Heart left ventricle (tissue), 16 donors: ENCODE measurements at regions not wholly inside any gene's neighbourhood (a gene's known extent, or its start where the extent isn't known, plus 50 kb on each side); places are given as distances from the start of the nearest gene placed in this dataset.

ENCODE experiments used
- ATAC-seq, 4 donors: fragments of 200-7000 bp; cut with Tn5 transposase; one replicate each; pipeline ENCODE4 v1.9.1; 2020 to 2022; ENCODE audit warnings: moderate library complexity in 4 of 4, mild to moderate bottlenecking in 3 of 4, moderate number of reproducible peaks in 1 of 4
- DNase-seq, 5 donors: peaks; one replicate each; pipeline ENCODE4 v3.0.0-alpha.2; 2020
- H3K27ac ChIP-seq, 12 donors: fragments of 200-600 bp; sonication (generic) in 4 of 12; one replicate each; pipeline versions ENCODE4 v1.5.0 to v1.8.0; 2016 to 2022; ENCODE audit warnings: mild to moderate bottlenecking in 2 of 12
- H3K27me3 ChIP-seq, 9 donors: fragments of 200-600 bp; sonication (generic) in 2 of 9; one replicate each; pipeline versions ENCODE4 v1.5.1 to v1.8.0; 2016 to 2022; ENCODE audit warnings: mild to moderate bottlenecking in 3 of 9
- H3K36me3 ChIP-seq, 9 donors: fragments of 200-600 bp; sonication (generic) in 2 of 9; one replicate each; pipeline versions ENCODE4 v1.5.0 to v1.8.0; 2018 to 2022; ENCODE audit warnings: mild to moderate bottlenecking in 2 of 9
- H3K4me1 ChIP-seq, 12 donors: fragments of 200-600 bp; sonication (generic) in 4 of 12; one replicate each; pipeline versions ENCODE4 v1.5.0 to v1.8.0; 2016 to 2022; ENCODE audit warnings: mild to moderate bottlenecking in 3 of 12
- H3K4me3 ChIP-seq, 12 donors: fragments of 200-600 bp; sonication (generic) in 4 of 12; one replicate each; pipeline versions ENCODE4 v1.5.0 to v1.8.0; 2017 to 2022; ENCODE audit warnings: mild to moderate bottlenecking in 9 of 12, moderate library complexity in 4 of 12
- H3K9me3 ChIP-seq, 12 donors: fragments of 200-600 bp; sonication (generic) in 4 of 12; one replicate each; pipeline versions ENCODE4 v1.5.0 to v1.8.0; 2016 to 2022; ENCODE audit warnings: mild to moderate bottlenecking in 1 of 12
- POLR2A ChIP-seq, 2 donors: fragments of 450-650 bp; IDR thresholded peaks; one replicate each; pipeline ENCODE4 v1.6.1; 2017; ENCODE audit warnings: antibody characterized with exemption in 2 of 2, mild to moderate bottlenecking in 2 of 2, moderate library complexity in 2 of 2
- WGBS, 4 donors: extraction: QIAGEN DNeasy Blood & Tissue Kit in 2 of 4; methylation state at CpG; one replicate each; pipeline versions ENCODE4 v1.1.5 to v1.1.7; 2013 to 2018; 5-methylcytosine and 5-hydroxymethylcytosine counted together
- intact Hi-C, 10 donors: fragments of 100-400 bp; cut with DNase I; formaldehyde crosslinking; loops; one replicate each; pipeline versions ENCODE4 v1.11.1 to v1.14.2; 2022
- TF ChIP-seq, protein P1 (sequence below), 12 donors: fragments of 200-600 bp; sonication (generic) in 4 of 12; IDR thresholded peaks; one replicate each; pipeline versions ENCODE4 v1.5.0 to v1.8.0; 2018 to 2022; ENCODE audit warnings: antibody characterized with exemption in 12 of 12, mild to moderate bottlenecking in 5 of 12
- donor health status: ischemic (EF 13 %, LVEDD 7.1; RV severe dilation, severe dysfunction).
- donor health status: healthy with polysubstance abuse.
- donor health status: DM: no; HTN: yes; CAD: no.
- donor health status: DM: no; HTN: no; CAD: no.
- donor health status: ischemic (EF 25% LVEDD 6.9; RV normal size, moderate dysfunction).
- donor health status: ischemic (EF 25% LVEDD 5.7; RV mildly dilated, moderate dysfunction).
- donor health status: healthy.
- donor health status: DM: yes; HTN: yes; CAD: no.
- donor health status: ischemic (EF 35%, LVEDD 5.7; RV mildly dilated, moderate dysfunction).
- donor health status: nonischemic (EF 11% LVEDD 7.7; RV severe dilation, severe dysfunction).
- donor health status: DM: yes; HTN: yes; CAD: no.
- donor health status: PGD.
- donor health status: ischemic (EF 29% LVEDD 5.4; RV normal size, mild dysfunction).
- donor health status: nonischemic (EF 23%, LVEDD 6.1; RV moderate dilation, normal function).

DNA sequence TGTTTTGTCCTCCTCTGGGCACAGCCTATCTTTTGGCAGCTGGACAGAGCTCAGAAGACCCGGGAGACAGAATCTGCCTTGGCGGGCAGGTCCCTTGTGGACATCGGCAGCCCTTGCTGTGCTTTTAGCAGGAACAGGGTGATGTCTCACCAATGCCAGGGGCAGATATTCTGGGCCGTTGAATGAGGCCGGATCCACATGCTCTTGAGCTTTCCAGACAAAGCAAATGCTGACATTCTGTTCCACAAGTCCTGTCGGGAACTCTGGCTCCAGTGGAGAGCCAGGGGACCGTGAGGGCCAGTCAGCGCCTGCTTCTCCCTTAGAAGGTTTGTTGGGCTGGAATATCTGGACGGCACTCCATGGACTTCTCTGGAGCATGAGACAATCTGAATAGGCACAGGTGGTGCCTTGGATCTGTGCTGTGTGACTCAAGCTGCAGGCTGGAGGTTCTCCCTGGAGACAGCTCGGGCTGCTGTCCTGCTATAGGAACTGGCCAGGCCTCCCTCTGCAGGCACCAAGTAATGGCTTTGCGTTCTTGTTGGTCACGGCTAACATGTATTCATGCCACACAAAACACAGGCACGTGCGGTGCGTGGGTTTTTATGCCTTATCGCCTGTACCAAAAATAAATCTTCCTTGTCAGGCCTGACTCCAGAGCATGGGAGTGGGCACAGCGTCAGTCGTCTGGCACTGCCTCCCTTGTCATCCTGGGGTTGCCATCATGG, 80.3 kb downstream of the GADD45G start:
- no peak for TF ChIP-seq POLR2A (IDR thresholded peaks at IDR 0.05)
- TF ChIP-seq, protein P1, sequence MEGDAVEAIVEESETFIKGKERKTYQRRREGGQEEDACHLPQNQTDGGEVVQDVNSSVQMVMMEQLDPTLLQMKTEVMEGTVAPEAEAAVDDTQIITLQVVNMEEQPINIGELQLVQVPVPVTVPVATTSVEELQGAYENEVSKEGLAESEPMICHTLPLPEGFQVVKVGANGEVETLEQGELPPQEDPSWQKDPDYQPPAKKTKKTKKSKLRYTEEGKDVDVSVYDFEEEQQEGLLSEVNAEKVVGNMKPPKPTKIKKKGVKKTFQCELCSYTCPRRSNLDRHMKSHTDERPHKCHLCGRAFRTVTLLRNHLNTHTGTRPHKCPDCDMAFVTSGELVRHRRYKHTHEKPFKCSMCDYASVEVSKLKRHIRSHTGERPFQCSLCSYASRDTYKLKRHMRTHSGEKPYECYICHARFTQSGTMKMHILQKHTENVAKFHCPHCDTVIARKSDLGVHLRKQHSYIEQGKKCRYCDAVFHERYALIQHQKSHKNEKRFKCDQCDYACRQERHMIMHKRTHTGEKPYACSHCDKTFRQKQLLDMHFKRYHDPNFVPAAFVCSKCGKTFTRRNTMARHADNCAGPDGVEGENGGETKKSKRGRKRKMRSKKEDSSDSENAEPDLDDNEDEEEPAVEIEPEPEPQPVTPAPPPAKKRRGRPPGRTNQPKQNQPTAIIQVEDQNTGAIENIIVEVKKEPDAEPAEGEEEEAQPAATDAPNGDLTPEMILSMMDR (IDR thresholded peaks at IDR 0.05), result no peak
- Histone ChIP-seq H3K27ac (peak overlapping the region; percentile 50 to 91 (median 80)), H3K4me3 (no peak overlapping the region), H3K9me3 (no peaks in the 10 kb centered on the region), H3K27me3 (no peaks in the 10 kb centered on the region), H3K4me1 (peaks cover 0 to 28% (median 18%) of the 10 kb centered on the region in 12 donors), H3K36me3 (no peaks in the 10 kb centered on the region)
- DNase-seq, result peak in 3 of 5 donors; percentile 31 to 82 (median 78)
- WGBS, 4 donors, result 40 to 47% (median 46%) methylated on average over 13 to 18 of the region's 18 CpGs
- intact Hi-C loops, result loop anchor here in 2 of 10 donors (5.0 to 10.0 kb wide), 2 partner anchors 187 to 190 kb away; no protein-coding TSS in a partner anchor
- ATAC-seq, result peak; percentile 82 to 91 (median 89)

DNA sequence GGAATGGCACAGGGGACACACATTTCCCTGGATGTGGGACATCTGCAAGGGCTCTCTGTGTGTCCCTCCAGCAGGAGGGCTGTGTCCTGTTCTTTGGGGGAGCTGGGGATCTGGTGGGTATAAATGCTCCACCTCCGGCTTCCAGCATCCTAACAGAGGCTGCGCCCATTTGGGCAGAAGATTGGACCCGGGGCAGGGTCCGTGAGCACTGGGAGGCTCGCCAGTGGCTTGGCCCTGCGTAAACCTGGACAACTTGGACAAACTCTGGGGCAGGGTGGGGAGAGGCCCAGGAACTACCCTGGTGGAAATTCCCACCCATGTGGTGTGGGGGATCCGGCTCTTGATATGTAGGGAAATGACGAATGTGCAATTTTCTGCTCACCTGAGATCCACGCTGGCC, 80.9 kb downstream of the GADD45G start:
- intact Hi-C loops, result loop anchor here in 1 of 10 donors (10.0 kb wide), 1 partner anchor 189 kb away; no protein-coding TSS in a partner anchor
- ATAC-seq, result peak in 1 of 4 donors; percentile 4
- no peak for TF ChIP-seq POLR2A (IDR thresholded peaks at IDR 0.05)
- TF ChIP-seq, protein P1 (IDR thresholded peaks at IDR 0.05), result no peak
- no peaks in the 10 kb centered on the region for H3K36me3 ChIP-seq
- H3K4me1 ChIP-seq, result peaks cover 0 to 28% (median 18%) of the 10 kb centered on the region in 12 donors
- WGBS, 4 donors, result 95 to 97% (median 96%) methylated on average over 9 of the region's 9 CpGs
- no peak for DNase-seq
- no peaks in the 10 kb centered on the region for H3K9me3 ChIP-seq
- H3K27ac ChIP-seq, result peak overlapping the region; percentile 50 to 91 (median 80)
- H3K27me3 ChIP-seq, result no peaks in the 10 kb centered on the region
- H3K4me3 ChIP-seq, result no peak overlapping the region

DNA sequence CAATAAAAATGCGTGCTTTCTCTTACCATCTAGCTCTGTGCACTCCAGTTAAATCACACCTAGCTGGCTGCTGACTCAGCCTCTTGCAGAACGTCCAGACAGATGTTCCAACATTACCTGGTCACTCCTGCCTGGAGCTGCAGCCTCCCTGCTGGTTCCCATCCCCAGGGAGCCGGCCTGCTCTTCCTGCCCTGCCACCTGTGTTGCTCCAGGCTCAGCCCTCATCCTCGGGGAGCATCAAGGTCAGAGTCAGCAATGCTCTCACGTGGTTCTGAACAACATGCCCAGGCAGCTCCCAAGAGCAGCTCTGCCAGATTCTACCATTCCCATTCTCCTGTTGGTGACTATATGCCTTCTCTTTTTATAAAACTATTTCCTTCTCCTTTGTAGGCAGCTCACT, 81.3 kb downstream of the GADD45G start:
- Histone ChIP-seq H3K9me3 (no peaks in the 10 kb centered on the region), H3K4me3 (no peak overlapping the region), H3K27me3 (no peaks in the 10 kb centered on the region), H3K4me1 (peaks cover 0 to 28% (median 18%) of the 10 kb centered on the region in 12 donors), H3K36me3 (no peaks in the 10 kb centered on the region), H3K27ac (peak overlapping the region in 6 of 12 donors; percentile 66 to 91 (median 84))
- WGBS, 4 donors, result 40 to 55% (median 53%) methylated on average over 5 of the region's 5 CpGs
- TF ChIP-seq POLR2A (IDR thresholded peaks at IDR 0.05), result no peak
- TF ChIP-seq, protein P1 (IDR thresholded peaks at IDR 0.05), result no peak
- peak in 1 of 4 donors; percentile 67 for ATAC-seq
- intact Hi-C loops, result loop anchor here in 1 of 10 donors (10.0 kb wide), 1 partner anchor 189 kb away; no protein-coding TSS in a partner anchor
- no peak for DNase-seq

DNA sequence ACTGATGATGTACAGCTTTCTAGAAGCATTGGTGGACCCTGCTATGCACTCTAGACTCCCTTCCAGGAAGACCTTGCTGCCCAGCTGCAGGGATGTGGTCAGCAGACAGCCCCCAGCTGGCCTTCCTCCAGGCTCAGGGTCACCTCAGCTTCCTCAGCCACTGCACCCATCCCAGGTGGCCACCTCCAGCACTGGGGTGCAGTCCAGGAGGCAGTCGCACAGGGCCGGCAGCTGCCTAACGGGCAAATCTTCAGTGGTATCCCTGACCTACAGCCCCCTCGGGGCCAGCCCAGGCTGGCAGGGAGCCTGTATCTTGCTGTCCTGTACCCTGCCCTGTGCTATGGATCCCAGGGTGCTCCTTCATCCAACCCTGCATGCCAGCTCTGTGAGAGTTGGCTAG, 81.8 kb downstream of the GADD45G start:
- Histone ChIP-seq H3K4me1 (peaks cover 0 to 28% (median 18%) of the 10 kb centered on the region in 12 donors), H3K27me3 (no peaks in the 10 kb centered on the region), H3K9me3 (no peaks in the 10 kb centered on the region), H3K27ac (no peak overlapping the region), H3K4me3 (no peak overlapping the region), H3K36me3 (no peaks in the 10 kb centered on the region)
- TF ChIP-seq, protein P1 (IDR thresholded peaks at IDR 0.05), result no peak
- no peak for TF ChIP-seq POLR2A (IDR thresholded peaks at IDR 0.05)
- no peak for ATAC-seq
- WGBS, 4 donors, result 88 to 100% (median 93%) methylated on average over 4 of the region's 4 CpGs
- no peak for DNase-seq
- intact Hi-C loops, result loop anchor here in 1 of 10 donors (10.0 kb wide), 1 partner anchor 188 kb away; no protein-coding TSS in a partner anchor
